Amniotic epithelial cell (primary cell): ENCODE measurements at regions not wholly inside any gene's neighbourhood (a gene's known extent, or its start where the extent isn't known, plus 50 kb on each side); places are given as distances from the start of the nearest gene placed in this dataset.
"Not testable (repeated sequence)": the region's sequence is repeated elsewhere in the genome, so short reads cannot be mapped to it uniquely, and the experiment has no call there.

Source experiments
- DNase-seq: peaks from one replicate; pipeline ENCODE4 v3.0.0-alpha.2; 2010; ENCODE audit warnings: low read depth

GRCh38 chr4:59615316-59615715 is 1584.8 kb upstream of the ADGRL3 start:
- DNase-seq = no peak

- no peak for DNase-seq
These were observed 1570.8 kb upstream of the ADGRL3 start for GRCh38 chr4:59629348-59629747.

- DNase-seq = no peak
These were observed 1569.9 kb upstream of the ADGRL3 start for GRCh38 chr4:59630235-59630634.

GRCh38 chr4:59630922-59631321 is 1569.2 kb upstream of the ADGRL3 start:
- DNase-seq = no peak

GRCh38 chr4:59637596-59637995 is 1562.5 kb upstream of the ADGRL3 start:
- DNase-seq = no peak

GRCh38 chr4:59643682-59644081 is 1556.4 kb upstream of the ADGRL3 start:
- no peak for DNase-seq

GRCh38 chr4:59644765-59645164 is 1555.4 kb upstream of the ADGRL3 start:
- no peak for DNase-seq

GRCh38 chr4:59646082-59646481 is 1554.0 kb upstream of the ADGRL3 start:
- no peak for DNase-seq

GRCh38 chr4:59647011-59647410 is 1553.1 kb upstream of the ADGRL3 start:
- DNase-seq = no peak

GRCh38 chr4:59647500-59647899 is 1552.6 kb upstream of the ADGRL3 start:
- no peak for DNase-seq

- no peak for DNase-seq
These were observed 1549.3 kb upstream of the ADGRL3 start for GRCh38 chr4:59650861-59651260.

GRCh38 chr4:59655996-59656395 is 1544.1 kb upstream of the ADGRL3 start:
- peak; percentile 11 for DNase-seq

- no peak for DNase-seq
These were observed 1535.4 kb upstream of the ADGRL3 start for GRCh38 chr4:59664771-59665170.

GRCh38 chr4:59666645-59667044 is 1533.5 kb upstream of the ADGRL3 start:
- no peak for DNase-seq

GRCh38 chr4:59671037-59671436 is 1529.1 kb upstream of the ADGRL3 start:
- DNase-seq = peak; percentile 69

- peak; percentile 82 for DNase-seq
These were observed 1523.7 kb upstream of the ADGRL3 start for GRCh38 chr4:59676389-59676788.

GRCh38 chr4:59676992-59677391 is 1523.1 kb upstream of the ADGRL3 start:
- DNase-seq = not testable (repeated sequence)

- no peak for DNase-seq
These were observed 1514.5 kb upstream of the ADGRL3 start for GRCh38 chr4:59685626-59686025.

GRCh38 chr4:59689149-59689548 is 1511.0 kb upstream of the ADGRL3 start:
- no peak for DNase-seq

GRCh38 chr4:59695355-59696053 is 1504.6 kb upstream of the ADGRL3 start:
- no peak for DNase-seq

- no peak for DNase-seq
These were observed 1502.1 kb upstream of the ADGRL3 start for GRCh38 chr4:59698041-59698440.

- no peak for DNase-seq
These were observed 1499.5 kb upstream of the ADGRL3 start for GRCh38 chr4:59700651-59701050.

GRCh38 chr4:59704616-59705015 is 1495.5 kb upstream of the ADGRL3 start:
- DNase-seq = no peak

- DNase-seq = no peak
These were observed 1487.7 kb upstream of the ADGRL3 start for GRCh38 chr4:59712470-59712869.
